Common myeloid progenitor, CD34-positive (primary cell): ENCODE measurements at regions not wholly inside any gene's neighbourhood (a gene's known extent, or its start where the extent isn't known, plus 50 kb on each side); places are given as distances from the start of the nearest gene placed in this dataset.
"Not testable (repeated sequence)": the region's sequence is repeated elsewhere in the genome, so short reads cannot be mapped to it uniquely, and the experiment has no call there.

ENCODE experiments used
- CTCF ChIA-PET: fragments of 350-600 bp; sonication (Branson Sonifier 250); formaldehyde crosslinking; loops from one replicate; lab custom pipeline; 2021; ENCODE audit warnings: antibody characterized with exemption; lab: Charles Lee
- POLR2A ChIA-PET: fragments of 350-600 bp; sonication (Branson Sonifier 250); formaldehyde crosslinking; loops from one replicate; lab custom pipeline; 2021; ENCODE audit warnings: antibody characterized with exemption; lab: Charles Lee
- DNase-seq, 3 donors: peaks; one replicate each; pipeline versions ENCODE4 v3.0.0 to v3.0.0-alpha.2; 2013
- H3K27ac ChIP-seq, 2 experiments: 1 replicate in 1 of 2; 2 replicates in 1 of 2; pipeline ENCODE4 v1.7.0; 2013; ENCODE audit warnings: inconsistent platforms in 2 of 2, low read length in 2 of 2, mild to moderate bottlenecking in 2 of 2, low read depth in 1 of 2, moderate library complexity in 1 of 2; ENCODE audit not compliant: severe bottlenecking in 2 of 2, insufficient read depth in 1 of 2, poor library complexity in 1 of 2
- H3K27me3 ChIP-seq, 5 experiments: replicated peaks in 2 of 5; 1 replicate in 3 of 5; 2 replicates in 2 of 5; pipeline versions ENCODE4 v1.6.1 to v1.7.0; 2013; ENCODE audit warnings: low read length in 4 of 5, mild to moderate bottlenecking in 2 of 5, moderate library complexity in 2 of 5, inconsistent platforms in 1 of 5; ENCODE audit not compliant: insufficient read depth in 5 of 5, control insufficient read depth in 4 of 5
- H3K36me3 ChIP-seq, 4 experiments: 1 replicate in 2 of 4; 2 replicates in 2 of 4; pipeline versions ENCODE4 v1.6.1 to v1.7.0; 2013; ENCODE audit warnings: low read length in 3 of 4, control low read depth in 1 of 4, mild to moderate bottlenecking in 1 of 4; ENCODE audit not compliant: control insufficient read depth in 4 of 4, insufficient read depth in 4 of 4
- H3K4me1 ChIP-seq, 4 experiments: 1 replicate in 3 of 4; 2 replicates in 1 of 4; pipeline versions ENCODE4 v1.6.1 to v1.7.1; 2013; ENCODE audit warnings: low read length in 3 of 4, mild to moderate bottlenecking in 3 of 4, control low read depth in 1 of 4, inconsistent platforms in 1 of 4, moderate library complexity in 1 of 4; ENCODE audit not compliant: control insufficient read depth in 4 of 4, insufficient read depth in 4 of 4; ENCODE audit errors: control extremely low read depth in 1 of 4
- H3K4me3 ChIP-seq, 7 experiments: 1 replicate in 4 of 7; 2 replicates in 3 of 7; pipeline versions ENCODE4 v1.5.1 to v1.7.0; 2013; ENCODE audit warnings: mild to moderate bottlenecking in 7 of 7, low read length in 6 of 7, moderate library complexity in 6 of 7, inconsistent platforms in 2 of 7, low read depth in 2 of 7, control low read depth in 1 of 7; ENCODE audit not compliant: insufficient read depth in 4 of 7, control insufficient read depth in 1 of 7; ENCODE audit errors: extremely low read depth in 1 of 7
- H3K9me3 ChIP-seq, 5 experiments: 1 replicate in 4 of 5; 2 replicates in 1 of 5; pipeline versions ENCODE4 v1.6.1 to v1.7.1; 2013; ENCODE audit warnings: low read length in 4 of 5, mild to moderate bottlenecking in 2 of 5, inconsistent platforms in 1 of 5, low read depth in 1 of 5, moderate library complexity in 1 of 5; ENCODE audit not compliant: control insufficient read depth in 4 of 5, insufficient read depth in 2 of 5; ENCODE audit errors: control extremely low read depth in 1 of 5
- WGBS: methylation state at CpG from one replicate; pipeline ENCODE4 v1.1.5; 2013; ENCODE audit not compliant: insufficient coverage; 5-methylcytosine and 5-hydroxymethylcytosine counted together

- H3K4me3 ChIP-seq, CTCF ChIA-PET, H3K4me1 ChIP-seq, DNase-seq, H3K27ac ChIP-seq, POLR2A ChIA-PET, H3K36me3 ChIP-seq, H3K27me3 ChIP-seq, H3K9me3 ChIP-seq: not testable (repeated sequence)
- no CpG with 5 or more reads among the region's 2 CpGs for WGBS
Measured at GRCh38 chrX:79026742-79027141, 81.6 kb downstream of the P2RY10 start.

- DNase-seq, result no peak
- Histone ChIP-seq H3K27ac (no peak overlapping the region), H3K36me3 (no peaks in the 10 kb centered on the region), H3K27me3 (no peaks in the 10 kb centered on the region), H3K4me1 (peaks cover 0 to 9% (median 3%) of the 10 kb centered on the region in 4 experiments), H3K4me3 (no peak overlapping the region), H3K9me3 (no peaks in the 10 kb centered on the region)
- no CpG with 5 or more reads among the region's 1 CpG for WGBS
- ChIA-PET CTCF (interaction anchor here (0.6 kb wide), 1 partner anchor 141 kb away, joined by 3 read pairs; no protein-coding TSS in a partner anchor), POLR2A (no interaction called here)
Measured at GRCh38 chrX:79035421-79035820, 90.2 kb downstream of the P2RY10 start.

GRCh38 chrX:79036157-79036880 is 91.1 kb downstream of the P2RY10 start:
- no peak overlapping the region for H3K4me3 ChIP-seq
- ChIA-PET POLR2A (no interaction called here), CTCF (interaction anchor here (0.6 kb wide), 1 partner anchor 140 kb away, joined by 3 read pairs; no protein-coding TSS in a partner anchor)
- peak in 1 of 3 donors; percentile 11 for DNase-seq
- WGBS, result 33% methylated on average over 2 of the region's 4 CpGs
- no peak overlapping the region for H3K27ac ChIP-seq
- H3K36me3 ChIP-seq, result no peaks in the 10 kb centered on the region
- H3K9me3 ChIP-seq, result peaks cover 0 to 3% (median 0%) of the 10 kb centered on the region in 5 experiments
- no peaks in the 10 kb centered on the region for H3K27me3 ChIP-seq
- H3K4me1 ChIP-seq, result peaks cover 0 to 9% (median 3%) of the 10 kb centered on the region in 4 experiments

- DNase-seq, result peak in 2 of 3 donors; percentile 11 to 13
- H3K27me3 ChIP-seq, result no peaks in the 10 kb centered on the region
- H3K4me1 ChIP-seq, result no peaks in the 10 kb centered on the region
- ChIA-PET POLR2A (no interaction called here), CTCF (no interaction called here)
- no peaks in the 10 kb centered on the region for H3K36me3 ChIP-seq
- WGBS, result 76% methylated on average over 5 of the region's 5 CpGs
- H3K9me3 ChIP-seq, result peaks cover 0 to 10% (median 3%) of the 10 kb centered on the region in 5 experiments
- H3K4me3 ChIP-seq, result no peak overlapping the region
- no peak overlapping the region for H3K27ac ChIP-seq
Measured at GRCh38 chrX:79065696-79066095, 78.8 kb upstream of the GPR174 start.

- ChIA-PET CTCF (interaction anchor here (0.9 kb wide), 1 partner anchor 217 kb away, joined by 3 read pairs; no protein-coding TSS in a partner anchor), POLR2A (no interaction called here)
- H3K9me3 ChIP-seq, result no peaks in the 10 kb centered on the region
- no peak overlapping the region for H3K27ac ChIP-seq
- H3K4me3 ChIP-seq, result no peak overlapping the region
- WGBS, result 82% methylated on average over 6 of the region's 6 CpGs
- H3K4me1 ChIP-seq, result peaks cover 0 to 3% (median 0%) of the 10 kb centered on the region in 4 experiments
- no peaks in the 10 kb centered on the region for H3K27me3 ChIP-seq
- H3K36me3 ChIP-seq, result no peaks in the 10 kb centered on the region
- DNase-seq, result no peak
Measured at GRCh38 chrX:79078114-79078513, 66.4 kb upstream of the GPR174 start.

GRCh38 chrX:79079477-79079876 is 65.0 kb upstream of the GPR174 start:
- POLR2A ChIA-PET, result no interaction called here
- WGBS, result no CpG with 5 or more reads among the region's 1 CpG

GRCh38 chrX:79080141-79080540 is 64.3 kb upstream of the GPR174 start:
- Histone ChIP-seq H3K4me1 (peaks cover 0 to 3% (median 0%) of the 10 kb centered on the region in 4 experiments), H3K27ac (no peak overlapping the region), H3K36me3 (no peaks in the 10 kb centered on the region), H3K27me3 (no peaks in the 10 kb centered on the region), H3K9me3 (no peaks in the 10 kb centered on the region), H3K4me3 (no peak overlapping the region)
- ChIA-PET CTCF (interaction anchor here (3.4 kb wide), 1 partner anchor 190 kb away, joined by 9 read pairs; no protein-coding TSS in a partner anchor), POLR2A (no interaction called here)
- peak in 1 of 3 donors; percentile 5 for DNase-seq
- WGBS, result 86% methylated on average over 2 of the region's 2 CpGs

More at GRCh38 chrX:79079477-79079876, 65.0 kb upstream of the GPR174 start:
- no peak overlapping the region for H3K4me3 ChIP-seq
- no peak overlapping the region for H3K27ac ChIP-seq
- CTCF ChIA-PET, result interaction anchor here (3.4 kb wide), 1 partner anchor 191 kb away, joined by 9 read pairs; no protein-coding TSS in a partner anchor
- no peaks in the 10 kb centered on the region for H3K27me3 ChIP-seq
- no peak for DNase-seq
- no peaks in the 10 kb centered on the region for H3K36me3 ChIP-seq
- H3K4me1 ChIP-seq, result peaks cover 0 to 3% (median 0%) of the 10 kb centered on the region in 4 experiments
- H3K9me3 ChIP-seq, result no peaks in the 10 kb centered on the region
